Natural killer cell (primary cell): ENCODE measurements at regions not wholly inside any gene's neighbourhood (a gene's known extent, or its start where the extent isn't known, plus 50 kb on each side); places are given as distances from the start of the nearest gene placed in this dataset.

Source experiments
- ATAC-seq, 3 donors: fragments of 150-1000 bp in 2 of 3; fragments of 200-7000 bp in 1 of 3; cut with Tn5 transposase; 1 replicate in 1 of 3; 2 replicates in 2 of 3; pipeline ENCODE4 v1.10.0; 2021; ENCODE audit warnings: mild to moderate bottlenecking in 2 of 3, moderate library complexity in 2 of 3
- DNase-seq, 2 donors: peaks; one replicate each; pipeline versions ENCODE4 v3.0.0 to v3.0.0-alpha.2; 2013 to 2021; ENCODE audit warnings: mixed read lengths in 1 of 2
- H3K27ac ChIP-seq: one replicate; pipeline ENCODE4 v1.5.1; 2013; ENCODE audit warnings: mild to moderate bottlenecking, low read length
- H3K27me3 ChIP-seq: one replicate; pipeline ENCODE4 v1.6.1; 2013; ENCODE audit warnings: low read length; ENCODE audit not compliant: control insufficient read depth, insufficient read depth
- H3K36me3 ChIP-seq: one replicate; pipeline ENCODE4 v1.6.1; 2013; ENCODE audit warnings: low read length; ENCODE audit not compliant: control insufficient read depth, insufficient read depth
- H3K4me1 ChIP-seq: one replicate; pipeline ENCODE4 v1.6.1; 2013; ENCODE audit warnings: low read length; ENCODE audit not compliant: control insufficient read depth, insufficient read depth
- H3K4me3 ChIP-seq: one replicate; pipeline ENCODE4 v1.5.1; 2013; ENCODE audit warnings: low read length
- H3K9me3 ChIP-seq: one replicate; pipeline ENCODE4 v1.6.1; 2013; ENCODE audit warnings: low read length; ENCODE audit not compliant: control insufficient read depth, insufficient read depth
- H3K27ac Mint-ChIP-seq, 2 donors: one replicate each; pipeline ENCODE4 v1.8.0; 2022; ENCODE audit warnings: mild to moderate bottlenecking in 2 of 2, mixed read lengths in 2 of 2, moderate library complexity in 1 of 2
- H3K27me3 Mint-ChIP-seq, 2 donors: one replicate each; pipeline ENCODE4 v1.8.0; 2022; ENCODE audit warnings: low read depth in 2 of 2, mixed read lengths in 2 of 2
- H3K36me3 Mint-ChIP-seq: one replicate; pipeline ENCODE4 v1.8.0; 2022; ENCODE audit warnings: mixed read lengths
- H3K4me1 Mint-ChIP-seq, 2 donors: one replicate each; pipeline ENCODE4 v1.8.0; 2022; ENCODE audit warnings: mixed read lengths in 2 of 2
- H3K4me3 Mint-ChIP-seq: one replicate; pipeline ENCODE4 v1.8.0; 2022; ENCODE audit warnings: mild to moderate bottlenecking, moderate library complexity, mixed read lengths
- H3K9me3 Mint-ChIP-seq, 2 donors: one replicate each; pipeline ENCODE4 v1.8.0; 2022; ENCODE audit warnings: mixed read lengths in 2 of 2
- WGBS: methylation state at CpG from one replicate; pipeline ENCODE4 v1.1.7; 2013; ENCODE audit warnings: missing lambda C conversion rate; ENCODE audit not compliant: insufficient coverage; 5-methylcytosine and 5-hydroxymethylcytosine counted together
- intact Hi-C: fragments of 100-400 bp; cut with micrococcal nuclease; formaldehyde crosslinking; loops from one replicate; pipeline ENCODE4 v1.14.2; 2022
- TF ChIP-seq, protein P1 (sequence below): fragments of 200-600 bp; IDR thresholded peaks from one replicate; pipeline ENCODE4 v1.8.0; 2022; ENCODE audit warnings: antibody characterized with exemption

GRCh38 chr18:57219964-57220363 is 73.1 kb downstream of the BOD1L2 start:
- H3K27me3 Mint-ChIP-seq, result peaks cover 0 to 3% of the 10 kb centered on the region in 2 donors
- Histone ChIP-seq H3K4me3 (no peak overlapping the region), H3K27ac (no peak overlapping the region), H3K36me3 (no peaks in the 10 kb centered on the region), H3K9me3 (no peaks in the 10 kb centered on the region), H3K27me3 (no peaks in the 10 kb centered on the region), H3K4me1 (no peaks in the 10 kb centered on the region)
- TF ChIP-seq, protein P1, sequence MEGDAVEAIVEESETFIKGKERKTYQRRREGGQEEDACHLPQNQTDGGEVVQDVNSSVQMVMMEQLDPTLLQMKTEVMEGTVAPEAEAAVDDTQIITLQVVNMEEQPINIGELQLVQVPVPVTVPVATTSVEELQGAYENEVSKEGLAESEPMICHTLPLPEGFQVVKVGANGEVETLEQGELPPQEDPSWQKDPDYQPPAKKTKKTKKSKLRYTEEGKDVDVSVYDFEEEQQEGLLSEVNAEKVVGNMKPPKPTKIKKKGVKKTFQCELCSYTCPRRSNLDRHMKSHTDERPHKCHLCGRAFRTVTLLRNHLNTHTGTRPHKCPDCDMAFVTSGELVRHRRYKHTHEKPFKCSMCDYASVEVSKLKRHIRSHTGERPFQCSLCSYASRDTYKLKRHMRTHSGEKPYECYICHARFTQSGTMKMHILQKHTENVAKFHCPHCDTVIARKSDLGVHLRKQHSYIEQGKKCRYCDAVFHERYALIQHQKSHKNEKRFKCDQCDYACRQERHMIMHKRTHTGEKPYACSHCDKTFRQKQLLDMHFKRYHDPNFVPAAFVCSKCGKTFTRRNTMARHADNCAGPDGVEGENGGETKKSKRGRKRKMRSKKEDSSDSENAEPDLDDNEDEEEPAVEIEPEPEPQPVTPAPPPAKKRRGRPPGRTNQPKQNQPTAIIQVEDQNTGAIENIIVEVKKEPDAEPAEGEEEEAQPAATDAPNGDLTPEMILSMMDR, result no peak
- no peaks in the 10 kb centered on the region for H3K9me3 Mint-ChIP-seq
- intact Hi-C loops, result no loop called here
- H3K4me3 Mint-ChIP-seq, result no peak overlapping the region
- ATAC-seq (no peak), DNase-seq (no peak)
- no peak overlapping the region for H3K27ac Mint-ChIP-seq
- H3K36me3 Mint-ChIP-seq, result no peaks in the 10 kb centered on the region
- H3K4me1 Mint-ChIP-seq, result no peaks in the 10 kb centered on the region

DNA sequence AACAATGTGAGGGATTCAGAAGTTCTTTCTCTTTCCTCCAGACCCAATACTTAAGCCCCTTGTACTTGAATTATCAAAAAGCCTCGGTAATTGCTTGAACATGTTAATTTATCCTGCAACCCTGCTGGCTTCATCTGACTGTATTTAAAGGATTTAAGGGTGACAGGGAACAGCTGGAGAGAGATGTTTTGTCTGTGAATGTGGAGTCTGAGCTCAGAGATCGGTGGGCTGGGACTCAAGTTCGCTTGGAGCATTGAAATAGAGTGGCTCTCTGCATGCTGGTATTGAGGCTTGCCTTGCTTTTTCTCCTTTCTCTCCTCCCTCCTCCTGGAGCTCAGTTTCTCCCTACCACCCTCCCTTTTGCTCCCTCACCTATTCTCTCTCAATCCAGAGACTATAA is 73.6 kb downstream of the BOD1L2 start:
- H3K4me1 ChIP-seq, result no peaks in the 10 kb centered on the region
- Mint-ChIP-seq H3K4me1 (no peaks in the 10 kb centered on the region), H3K27ac (no peak overlapping the region), H3K4me3 (no peak overlapping the region), H3K36me3 (no peaks in the 10 kb centered on the region), H3K27me3 (peaks cover 0 to 3% of the 10 kb centered on the region in 2 donors), H3K9me3 (no peaks in the 10 kb centered on the region)
- H3K9me3 ChIP-seq, result no peaks in the 10 kb centered on the region
- ATAC-seq (no peak), DNase-seq (no peak)
- H3K36me3 ChIP-seq, result no peaks in the 10 kb centered on the region
- 52% methylated on average over 3 of the region's 3 CpGs for WGBS
- intact Hi-C loops, result no loop called here
- TF ChIP-seq, protein P1, result no peak
- no peak overlapping the region for H3K27ac ChIP-seq
- no peaks in the 10 kb centered on the region for H3K27me3 ChIP-seq
- no peak overlapping the region for H3K4me3 ChIP-seq

DNA sequence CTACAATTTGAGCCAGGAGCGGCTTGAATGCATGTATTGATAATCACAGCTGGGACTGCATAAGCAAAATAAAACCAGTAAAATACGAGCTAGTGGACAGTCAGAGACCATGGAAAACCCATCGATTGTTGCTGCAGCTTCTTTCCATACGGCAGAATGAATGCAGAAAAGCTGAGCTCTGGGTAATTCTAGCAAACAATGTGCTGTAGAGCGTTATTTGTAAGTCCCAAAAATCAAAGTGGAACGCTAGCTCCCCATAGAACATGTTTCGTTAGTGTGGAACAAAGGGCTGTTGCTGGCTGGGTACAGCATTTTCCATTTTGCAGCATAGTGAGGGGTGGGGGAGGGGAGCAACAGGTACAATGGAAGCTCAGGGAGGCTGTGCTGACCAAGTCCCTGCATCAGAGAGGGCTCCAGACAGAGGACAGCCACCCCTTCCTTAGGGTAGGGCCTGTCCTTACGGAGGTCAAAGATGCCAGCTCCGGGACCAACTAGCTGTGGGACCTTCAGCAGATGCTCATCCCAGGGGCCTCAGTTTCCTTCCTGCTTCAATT is 74.1 kb downstream of the BOD1L2 start:
- Mint-ChIP-seq H3K9me3 (no peaks in the 10 kb centered on the region), H3K36me3 (no peaks in the 10 kb centered on the region), H3K4me1 (no peaks in the 10 kb centered on the region), H3K4me3 (no peak overlapping the region), H3K27me3 (peaks cover 0 to 3% of the 10 kb centered on the region in 2 donors), H3K27ac (no peak overlapping the region)
- no peaks in the 10 kb centered on the region for H3K36me3 ChIP-seq
- TF ChIP-seq, protein P1, result no peak
- no peak overlapping the region for H3K4me3 ChIP-seq
- 84% methylated on average over 9 of the region's 9 CpGs for WGBS
- ATAC-seq, result no peak
- H3K27ac ChIP-seq, result no peak overlapping the region
- no peaks in the 10 kb centered on the region for H3K4me1 ChIP-seq
- H3K9me3 ChIP-seq, result no peaks in the 10 kb centered on the region
- no peaks in the 10 kb centered on the region for H3K27me3 ChIP-seq
- intact Hi-C loops, result no loop called here
- DNase-seq, result no peak

- TF ChIP-seq, protein P1, result no peak
- H3K27ac Mint-ChIP-seq, result no peak overlapping the region
- no peaks in the 10 kb centered on the region for H3K9me3 Mint-ChIP-seq
- ATAC-seq (no peak), DNase-seq (no peak)
- no peak overlapping the region for H3K27ac ChIP-seq
- no peaks in the 10 kb centered on the region for H3K36me3 Mint-ChIP-seq
- H3K36me3 ChIP-seq, result no peaks in the 10 kb centered on the region
- no peak overlapping the region for H3K4me3 Mint-ChIP-seq
- 88% methylated on average over 4 of the region's 4 CpGs for WGBS
- H3K9me3 ChIP-seq, result no peaks in the 10 kb centered on the region
- no peaks in the 10 kb centered on the region for H3K4me1 Mint-ChIP-seq
- intact Hi-C loops, result no loop called here
- H3K27me3 Mint-ChIP-seq, result peaks cover 0 to 3% of the 10 kb centered on the region in 2 donors
- no peaks in the 10 kb centered on the region for H3K4me1 ChIP-seq
- H3K27me3 ChIP-seq, result no peaks in the 10 kb centered on the region
- H3K4me3 ChIP-seq, result no peak overlapping the region
These were observed 76.4 kb downstream of the BOD1L2 start for GRCh38 chr18:57223144-57223870.
